ENCODE measurements at regions not wholly inside any gene's neighbourhood (a gene's known extent, or its start where the extent isn't known, plus 50 kb on each side); places are given as distances from the start of the nearest gene placed in this dataset.

DNA sequence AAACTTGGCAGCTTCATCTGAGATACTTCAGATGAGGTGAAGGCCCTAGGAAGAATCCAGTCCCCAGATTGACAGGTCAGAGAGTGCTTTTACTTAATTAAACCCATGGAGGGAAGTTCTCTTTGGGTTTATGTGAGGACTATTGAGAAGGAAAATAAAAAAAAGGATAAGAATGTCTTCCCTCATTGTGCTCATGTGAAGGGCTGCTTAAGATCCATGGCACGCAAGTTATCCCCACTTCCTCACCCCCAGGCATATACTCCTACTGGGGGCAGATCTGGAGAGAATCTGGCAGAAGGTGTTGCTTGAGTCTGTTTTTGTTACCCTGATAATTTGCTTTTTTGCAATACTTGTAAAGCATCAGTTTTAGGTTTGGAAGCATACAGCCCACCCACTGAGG is 322.9 kb upstream of the TFAP2D start:
- TF ChIP-seq, protein P1, sequence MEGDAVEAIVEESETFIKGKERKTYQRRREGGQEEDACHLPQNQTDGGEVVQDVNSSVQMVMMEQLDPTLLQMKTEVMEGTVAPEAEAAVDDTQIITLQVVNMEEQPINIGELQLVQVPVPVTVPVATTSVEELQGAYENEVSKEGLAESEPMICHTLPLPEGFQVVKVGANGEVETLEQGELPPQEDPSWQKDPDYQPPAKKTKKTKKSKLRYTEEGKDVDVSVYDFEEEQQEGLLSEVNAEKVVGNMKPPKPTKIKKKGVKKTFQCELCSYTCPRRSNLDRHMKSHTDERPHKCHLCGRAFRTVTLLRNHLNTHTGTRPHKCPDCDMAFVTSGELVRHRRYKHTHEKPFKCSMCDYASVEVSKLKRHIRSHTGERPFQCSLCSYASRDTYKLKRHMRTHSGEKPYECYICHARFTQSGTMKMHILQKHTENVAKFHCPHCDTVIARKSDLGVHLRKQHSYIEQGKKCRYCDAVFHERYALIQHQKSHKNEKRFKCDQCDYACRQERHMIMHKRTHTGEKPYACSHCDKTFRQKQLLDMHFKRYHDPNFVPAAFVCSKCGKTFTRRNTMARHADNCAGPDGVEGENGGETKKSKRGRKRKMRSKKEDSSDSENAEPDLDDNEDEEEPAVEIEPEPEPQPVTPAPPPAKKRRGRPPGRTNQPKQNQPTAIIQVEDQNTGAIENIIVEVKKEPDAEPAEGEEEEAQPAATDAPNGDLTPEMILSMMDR (conservative IDR thresholded peaks at IDR 0.05; ENCODE audit: low read depth, low read length): no peak
- no peak for TF ChIP-seq EZH2 (IDR thresholded peaks at IDR 0.05; ENCODE audit: borderline replicate concordance, low read depth, low read length, poor library complexity, severe bottlenecking)

Data from A673 (cell line).